Stomach (tissue), 4 donors: ENCODE measurements at regions not wholly inside any gene's neighbourhood (a gene's known extent, or its start where the extent isn't known, plus 50 kb on each side); places are given as distances from the start of the nearest gene placed in this dataset.

Experiments used
- POLR2AphosphoS5 ChIP-seq, 3 donors: sonication (generic); formaldehyde crosslinking; IDR thresholded peaks; one replicate each; pipeline ENCODE4 v1.6.1; 2016; ENCODE audit warnings: antibody characterized with exemption in 3 of 3
- TF ChIP-seq, protein P1 (sequence below), 7 experiments: fragments of 450-650 bp in 4 of 7; fragments of 200-600 bp in 3 of 7; sonication (generic) in 3 of 7; IDR thresholded peaks; one replicate each; pipeline ENCODE4 v1.5.1; 2016 to 2019; ENCODE audit warnings: antibody characterized with exemption in 7 of 7, control low read depth in 2 of 7, mild to moderate bottlenecking in 1 of 7

DNA sequence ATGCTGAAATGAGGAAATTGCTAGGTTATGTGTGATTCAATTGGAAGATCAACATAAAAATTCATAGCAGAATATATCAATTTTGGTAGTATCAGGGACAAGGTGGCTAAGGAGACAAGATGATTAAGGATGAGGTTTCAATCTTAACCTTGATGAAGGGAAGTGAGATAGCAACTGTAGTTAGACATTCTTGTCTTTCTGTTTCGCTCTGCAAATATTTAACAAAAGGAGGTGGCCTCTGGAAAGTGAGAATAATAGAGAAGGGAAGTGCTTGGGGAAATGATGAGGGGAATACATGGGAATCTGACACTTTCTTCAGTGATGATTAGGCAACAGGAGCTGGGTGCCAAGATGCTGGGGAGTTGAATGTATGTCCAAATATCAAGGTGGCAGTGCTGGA, 337.1 kb upstream of the PUDP start:
- TF ChIP-seq, protein P1, sequence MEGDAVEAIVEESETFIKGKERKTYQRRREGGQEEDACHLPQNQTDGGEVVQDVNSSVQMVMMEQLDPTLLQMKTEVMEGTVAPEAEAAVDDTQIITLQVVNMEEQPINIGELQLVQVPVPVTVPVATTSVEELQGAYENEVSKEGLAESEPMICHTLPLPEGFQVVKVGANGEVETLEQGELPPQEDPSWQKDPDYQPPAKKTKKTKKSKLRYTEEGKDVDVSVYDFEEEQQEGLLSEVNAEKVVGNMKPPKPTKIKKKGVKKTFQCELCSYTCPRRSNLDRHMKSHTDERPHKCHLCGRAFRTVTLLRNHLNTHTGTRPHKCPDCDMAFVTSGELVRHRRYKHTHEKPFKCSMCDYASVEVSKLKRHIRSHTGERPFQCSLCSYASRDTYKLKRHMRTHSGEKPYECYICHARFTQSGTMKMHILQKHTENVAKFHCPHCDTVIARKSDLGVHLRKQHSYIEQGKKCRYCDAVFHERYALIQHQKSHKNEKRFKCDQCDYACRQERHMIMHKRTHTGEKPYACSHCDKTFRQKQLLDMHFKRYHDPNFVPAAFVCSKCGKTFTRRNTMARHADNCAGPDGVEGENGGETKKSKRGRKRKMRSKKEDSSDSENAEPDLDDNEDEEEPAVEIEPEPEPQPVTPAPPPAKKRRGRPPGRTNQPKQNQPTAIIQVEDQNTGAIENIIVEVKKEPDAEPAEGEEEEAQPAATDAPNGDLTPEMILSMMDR (IDR thresholded peaks at IDR 0.05) = no peak
- TF ChIP-seq POLR2AphosphoS5 (IDR thresholded peaks at IDR 0.05) = no peak
